HG02759 (cell line): ENCODE measurements at regions not wholly inside any gene's neighbourhood (a gene's known extent, or its start where the extent isn't known, plus 50 kb on each side); places are given as distances from the start of the nearest gene placed in this dataset.

Experiments
- ATAC-seq: cut with Tn5 transposase; IDR thresholded peaks from one replicate; pipeline ENCODE4 v1.9.1; 2021; ENCODE audit warnings: mild to moderate bottlenecking, moderate library complexity; ENCODE audit not compliant: unreplicated experiment

- ATAC-seq, result no peak
Observed at GRCh38 chr11:112728716-112729115, 232.5 kb upstream of the NCAM1 start.

DNA sequence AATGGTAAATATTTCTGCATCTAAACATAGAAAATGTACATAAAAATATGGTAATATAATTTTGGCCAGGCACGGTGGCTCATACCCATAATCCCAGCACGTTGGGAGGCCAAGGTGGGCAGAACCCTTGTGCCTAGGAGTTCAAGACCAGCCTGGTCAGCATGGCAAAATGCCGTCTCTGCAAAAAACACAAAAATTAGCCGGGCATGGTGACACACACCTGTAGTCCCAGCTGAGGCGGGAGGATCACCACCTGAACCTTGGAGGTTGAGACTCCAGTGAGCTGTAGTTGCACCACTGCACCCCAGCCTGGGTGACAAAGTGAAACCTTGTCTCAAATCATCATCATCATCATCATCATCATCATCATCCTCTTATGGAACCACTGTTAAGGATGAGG lies 230.6 kb upstream of the NCAM1 start:
- ATAC-seq, result no peak

DNA sequence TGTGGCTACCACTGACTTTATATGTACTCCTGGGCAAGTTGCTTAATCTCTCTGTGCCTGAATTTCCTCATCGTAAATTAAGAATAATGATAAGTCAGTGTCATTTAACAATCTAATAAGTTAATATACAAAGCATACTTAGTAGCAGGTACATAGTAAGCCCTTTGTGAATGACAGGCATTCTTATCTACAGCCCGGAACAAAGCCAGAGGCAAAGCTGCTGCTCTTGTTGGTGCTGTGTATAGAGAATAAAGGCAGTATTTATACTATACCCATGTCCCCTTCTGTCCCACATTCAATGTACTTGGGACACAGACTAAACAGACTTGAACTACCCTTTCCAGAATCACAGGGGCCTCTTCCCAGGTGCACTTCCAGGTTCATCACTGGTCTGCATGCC lies 229.7 kb upstream of the NCAM1 start:
- no peak for ATAC-seq

DNA sequence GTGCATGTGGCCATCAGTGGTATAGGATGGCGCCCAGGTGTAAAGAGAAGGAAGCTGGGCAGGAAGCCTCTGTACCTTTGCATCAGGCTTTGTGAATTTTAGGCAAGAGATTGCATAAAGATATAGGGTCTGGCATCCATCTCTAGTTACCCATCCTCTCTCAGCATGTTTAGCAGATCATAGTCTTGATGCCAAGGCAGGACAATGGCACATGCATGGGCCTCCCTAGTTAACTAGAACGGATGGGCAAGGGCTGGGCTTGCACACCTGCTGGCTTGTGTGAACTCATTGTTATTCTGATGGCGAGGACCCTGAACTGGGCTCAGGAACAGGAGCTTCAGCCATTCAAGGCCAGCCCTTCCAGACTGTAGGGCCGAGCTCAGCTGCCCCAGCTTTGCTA lies 229.2 kb upstream of the NCAM1 start:
- no peak for ATAC-seq

DNA sequence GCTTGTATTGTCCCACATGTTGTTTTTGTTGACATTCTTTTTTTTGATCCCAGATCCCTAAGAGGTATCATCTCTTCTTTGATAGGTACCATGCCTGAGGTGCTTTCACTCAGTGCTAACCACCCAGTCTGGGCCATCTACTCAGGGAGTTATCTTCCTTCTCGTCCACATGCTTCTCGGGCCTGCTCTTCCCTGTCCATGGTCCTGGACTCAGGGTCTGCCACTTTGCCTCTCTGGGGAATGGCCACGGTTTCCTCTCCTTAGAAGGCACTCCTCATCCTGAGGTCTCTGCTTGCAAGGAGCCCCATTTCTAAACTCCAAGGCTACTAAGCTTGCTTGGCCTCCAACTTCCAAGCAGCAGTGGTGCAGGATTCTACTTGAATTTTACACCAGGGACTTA lies 227.0 kb upstream of the NCAM1 start:
- no peak for ATAC-seq

- no peak for ATAC-seq
Observed at GRCh38 chr11:112735470-112735869, 225.8 kb upstream of the NCAM1 start.

- ATAC-seq, result no peak
Observed at GRCh38 chr11:112744041-112744440, 217.2 kb upstream of the NCAM1 start.

DNA sequence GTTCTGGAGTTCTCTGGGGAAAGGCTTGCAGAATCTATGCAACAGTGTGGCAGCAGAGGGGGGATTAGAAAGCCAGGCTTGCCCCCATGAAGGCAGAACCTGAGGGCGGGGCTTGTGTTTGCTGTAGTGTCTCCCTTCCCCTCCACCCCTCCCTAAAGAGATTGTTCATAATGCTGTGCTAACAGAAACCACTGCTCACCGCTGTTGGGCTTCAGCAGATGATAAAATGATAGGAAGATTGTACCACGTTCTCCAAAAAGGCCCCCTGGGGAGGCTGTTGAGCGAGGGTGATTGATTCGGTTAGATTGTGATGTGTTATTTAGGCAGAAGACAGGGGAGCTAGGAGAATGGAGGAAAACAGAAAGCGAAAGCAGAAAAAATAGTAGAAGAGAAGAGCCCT lies 215.2 kb upstream of the NCAM1 start:
- ATAC-seq, result no peak

- ATAC-seq, result no peak
Observed at GRCh38 chr11:112748252-112748651, 213.0 kb upstream of the NCAM1 start.

- no peak for ATAC-seq
Observed at GRCh38 chr11:112748713-112749543, 212.3 kb upstream of the NCAM1 start.

DNA sequence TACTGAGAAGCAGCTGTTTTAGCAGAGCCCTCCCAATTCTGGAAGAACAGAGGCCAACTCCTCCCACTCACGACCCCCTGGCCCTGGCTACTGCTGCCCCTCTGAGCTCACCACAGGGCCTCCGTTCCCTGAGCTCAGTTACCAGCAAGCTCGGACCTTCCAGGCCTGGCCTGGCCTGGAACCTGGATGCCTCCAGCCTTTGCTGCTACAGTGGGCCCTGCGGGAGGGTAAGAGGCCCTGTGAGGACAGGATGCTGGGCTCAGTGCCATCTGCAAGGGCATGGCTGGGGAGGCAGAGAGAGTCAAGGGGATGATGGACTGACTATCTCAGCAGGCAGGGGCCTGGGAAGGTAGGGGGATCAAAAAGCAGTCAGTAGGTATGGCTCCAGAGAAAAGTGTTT lies 209.9 kb upstream of the NCAM1 start:
- no peak for ATAC-seq

DNA sequence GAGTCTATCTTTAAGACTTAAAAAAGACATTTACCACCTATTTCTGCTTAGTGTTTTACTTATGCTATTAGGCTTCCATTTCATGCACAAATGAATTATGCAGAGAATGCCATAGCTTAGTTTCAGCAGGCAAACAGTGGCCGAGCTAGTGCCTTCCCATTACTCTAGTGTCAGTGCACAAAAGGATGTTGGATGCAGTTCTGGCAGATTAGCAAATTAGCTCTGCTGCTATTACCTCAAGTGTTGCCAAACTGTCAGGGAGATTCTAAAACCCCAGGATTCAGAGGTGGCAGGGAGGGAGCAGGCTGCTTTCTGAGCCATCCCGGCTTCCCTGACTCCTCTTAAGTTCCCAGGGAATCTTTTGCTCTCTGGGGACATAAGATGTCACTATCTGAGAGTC lies 209.4 kb upstream of the NCAM1 start:
- ATAC-seq, result no peak

DNA sequence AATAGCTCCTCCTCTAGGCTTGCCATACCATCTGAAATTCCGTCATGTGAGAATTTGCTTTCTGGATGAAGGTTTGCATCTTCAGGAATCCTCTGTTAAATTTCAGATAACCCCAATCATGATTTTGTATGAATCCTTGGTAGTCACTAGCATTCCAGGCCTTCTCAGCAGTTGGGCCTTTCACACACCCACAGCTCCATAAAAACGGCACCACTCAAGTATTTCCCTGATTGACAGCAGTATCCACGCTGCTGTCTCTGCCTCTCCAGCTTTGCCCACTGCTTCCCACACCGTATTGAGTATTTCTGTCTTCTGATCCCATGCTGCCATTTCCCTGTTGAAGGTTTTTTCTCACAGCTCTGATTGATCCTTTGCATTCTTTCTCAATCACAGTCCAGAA lies 208.7 kb upstream of the NCAM1 start:
- ATAC-seq, result no peak

- no peak for ATAC-seq
Observed at GRCh38 chr11:112753706-112754105, 207.5 kb upstream of the NCAM1 start.

DNA sequence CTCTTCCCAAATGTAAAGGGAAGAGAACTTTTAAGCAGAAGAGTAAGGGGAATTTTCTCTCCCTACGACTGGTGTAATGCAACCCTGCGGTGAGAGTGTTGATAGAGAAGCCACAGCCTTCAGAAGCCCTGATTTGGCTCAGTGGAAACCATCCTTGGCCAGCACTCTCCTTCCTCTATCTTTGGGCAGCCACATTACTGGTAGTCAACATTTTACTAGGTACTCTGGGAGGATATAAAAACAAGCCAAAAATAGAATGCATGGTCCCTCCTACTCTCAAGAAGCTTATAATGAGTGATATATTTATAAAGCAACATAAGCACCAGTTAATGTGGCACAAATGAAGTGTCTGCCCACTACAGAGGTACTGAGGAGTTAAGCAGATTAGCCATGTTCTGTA lies 201.8 kb upstream of the NCAM1 start:
- no peak for ATAC-seq

- no peak for ATAC-seq
Observed at GRCh38 chr11:112760396-112761059, 200.7 kb upstream of the NCAM1 start.

- ATAC-seq, result no peak
Observed at GRCh38 chr11:112761911-112762706, 199.1 kb upstream of the NCAM1 start.

- ATAC-seq, result no peak
Observed at GRCh38 chr11:112762707-112763090, 198.5 kb upstream of the NCAM1 start.

- no peak for ATAC-seq
Observed at GRCh38 chr11:112765337-112765736, 195.9 kb upstream of the NCAM1 start.

GRCh38 chr11:112769170-112769569 lies 192.1 kb upstream of the NCAM1 start:
- no peak for ATAC-seq

DNA sequence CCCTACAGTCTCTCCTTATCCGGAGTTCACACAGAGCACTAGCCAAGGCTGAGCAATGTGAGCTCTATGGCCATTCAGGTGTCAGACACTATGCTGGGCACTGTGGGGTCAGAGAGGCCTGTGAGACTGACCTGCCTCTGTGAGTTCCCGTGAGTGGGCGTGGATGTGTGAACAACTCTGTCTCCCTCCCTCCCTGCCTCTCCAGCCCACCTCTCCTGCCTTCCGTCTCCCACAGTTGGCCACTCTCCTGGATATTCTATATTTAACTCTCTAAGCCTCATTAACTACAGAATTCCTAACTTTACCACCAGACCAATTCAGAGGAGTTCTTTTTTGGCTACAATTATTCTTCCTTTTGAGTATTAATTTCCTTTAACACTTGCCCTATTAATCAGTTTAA lies 191.6 kb upstream of the NCAM1 start:
- no peak for ATAC-seq

DNA sequence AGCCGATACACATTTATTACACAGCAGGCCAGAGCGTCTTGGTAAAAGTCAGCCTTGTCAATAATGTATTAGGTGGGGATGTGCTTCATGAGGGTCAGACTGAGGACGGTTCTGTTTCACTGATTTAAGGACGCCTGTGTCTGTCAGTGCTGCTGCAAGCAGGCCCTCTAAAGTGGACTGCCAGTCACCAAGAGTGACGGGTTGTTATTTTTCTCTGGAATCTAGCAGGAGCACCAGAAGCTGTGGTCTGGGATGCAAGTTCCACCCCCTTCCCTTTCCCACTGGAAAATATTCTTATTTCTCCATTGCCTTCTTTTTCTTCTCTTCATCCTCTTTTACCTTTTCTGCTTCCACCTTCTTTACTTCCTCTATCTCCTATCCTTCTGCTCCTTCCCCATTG lies 191.2 kb upstream of the NCAM1 start:
- ATAC-seq, result no peak
